ENCODE measurements at regions not wholly inside any gene's neighbourhood (a gene's known extent, or its start where the extent isn't known, plus 50 kb on each side); places are given as distances from the start of the nearest gene placed in this dataset.

DNA sequence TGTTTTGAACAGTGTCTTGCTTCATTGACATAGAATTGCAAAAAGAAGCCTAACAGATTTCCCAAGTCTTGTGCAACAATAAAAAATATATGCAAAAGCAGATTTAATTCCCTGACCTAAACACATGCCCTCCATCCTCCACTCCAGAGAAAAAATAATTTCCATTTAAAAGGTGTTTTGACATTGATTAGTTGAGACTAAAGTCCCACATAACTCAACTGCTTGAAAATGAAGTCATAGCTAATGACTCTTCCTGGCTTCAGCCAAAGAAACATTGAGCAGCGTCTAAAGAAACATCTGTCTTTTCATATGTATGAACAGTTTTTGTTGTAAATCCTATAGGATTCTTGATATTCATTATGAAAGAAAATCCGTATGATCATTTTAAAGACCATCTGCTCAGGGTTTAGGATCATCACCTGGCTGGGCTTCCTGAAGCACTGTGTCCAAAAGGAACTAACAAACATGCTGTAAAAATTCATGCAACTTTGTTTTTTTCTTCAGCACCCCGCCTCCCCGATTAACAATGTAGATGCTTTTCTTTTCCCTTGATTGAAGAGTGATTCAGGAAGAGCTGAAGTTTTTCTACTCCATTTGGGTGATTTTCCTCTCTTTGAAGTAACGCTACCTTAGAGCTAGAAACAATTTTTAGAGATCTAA, 273.4 kb downstream of the HS3ST1 start:
- H3K4me3 ChIP-seq (ENCODE audit: low read depth, low read length), result no peak overlapping the region
- TF ChIP-seq, protein P1, sequence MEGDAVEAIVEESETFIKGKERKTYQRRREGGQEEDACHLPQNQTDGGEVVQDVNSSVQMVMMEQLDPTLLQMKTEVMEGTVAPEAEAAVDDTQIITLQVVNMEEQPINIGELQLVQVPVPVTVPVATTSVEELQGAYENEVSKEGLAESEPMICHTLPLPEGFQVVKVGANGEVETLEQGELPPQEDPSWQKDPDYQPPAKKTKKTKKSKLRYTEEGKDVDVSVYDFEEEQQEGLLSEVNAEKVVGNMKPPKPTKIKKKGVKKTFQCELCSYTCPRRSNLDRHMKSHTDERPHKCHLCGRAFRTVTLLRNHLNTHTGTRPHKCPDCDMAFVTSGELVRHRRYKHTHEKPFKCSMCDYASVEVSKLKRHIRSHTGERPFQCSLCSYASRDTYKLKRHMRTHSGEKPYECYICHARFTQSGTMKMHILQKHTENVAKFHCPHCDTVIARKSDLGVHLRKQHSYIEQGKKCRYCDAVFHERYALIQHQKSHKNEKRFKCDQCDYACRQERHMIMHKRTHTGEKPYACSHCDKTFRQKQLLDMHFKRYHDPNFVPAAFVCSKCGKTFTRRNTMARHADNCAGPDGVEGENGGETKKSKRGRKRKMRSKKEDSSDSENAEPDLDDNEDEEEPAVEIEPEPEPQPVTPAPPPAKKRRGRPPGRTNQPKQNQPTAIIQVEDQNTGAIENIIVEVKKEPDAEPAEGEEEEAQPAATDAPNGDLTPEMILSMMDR (IDR thresholded peaks at IDR 0.05; ENCODE audit: borderline replicate concordance, insufficient read depth, low read depth, low read length), result no peak

DNA sequence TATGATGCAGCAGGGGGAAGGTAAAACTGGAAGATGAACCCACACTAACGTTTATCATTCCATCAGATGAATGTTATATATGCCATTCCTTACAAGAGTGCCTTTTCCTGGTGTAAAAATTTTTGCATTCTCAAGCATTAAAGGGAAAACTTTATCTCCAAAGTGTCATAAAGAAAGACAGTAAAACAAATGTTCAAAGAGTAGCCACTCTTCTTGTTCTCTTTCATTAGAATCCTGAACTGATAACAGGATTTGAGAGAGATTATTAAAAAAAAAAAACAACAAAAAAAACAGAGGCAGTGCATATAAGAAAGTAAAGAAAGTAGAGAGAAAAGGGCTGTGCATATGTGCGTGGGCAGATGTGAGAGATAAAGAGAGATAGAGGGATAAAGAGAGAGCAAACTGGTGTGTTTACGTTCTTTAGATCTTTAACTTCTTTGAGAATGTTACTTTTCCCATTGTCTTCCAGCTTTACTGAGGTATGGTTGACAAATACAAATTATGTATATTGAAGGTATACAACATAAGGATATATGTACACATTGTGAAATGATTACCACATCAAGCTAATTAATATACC, 275.4 kb downstream of the HS3ST1 start:
- no peak overlapping the region for H3K4me3 ChIP-seq (ENCODE audit: low read depth, low read length)
- TF ChIP-seq, protein P1 (IDR thresholded peaks at IDR 0.05; ENCODE audit: borderline replicate concordance, insufficient read depth, low read depth, low read length), result no peak

DNA sequence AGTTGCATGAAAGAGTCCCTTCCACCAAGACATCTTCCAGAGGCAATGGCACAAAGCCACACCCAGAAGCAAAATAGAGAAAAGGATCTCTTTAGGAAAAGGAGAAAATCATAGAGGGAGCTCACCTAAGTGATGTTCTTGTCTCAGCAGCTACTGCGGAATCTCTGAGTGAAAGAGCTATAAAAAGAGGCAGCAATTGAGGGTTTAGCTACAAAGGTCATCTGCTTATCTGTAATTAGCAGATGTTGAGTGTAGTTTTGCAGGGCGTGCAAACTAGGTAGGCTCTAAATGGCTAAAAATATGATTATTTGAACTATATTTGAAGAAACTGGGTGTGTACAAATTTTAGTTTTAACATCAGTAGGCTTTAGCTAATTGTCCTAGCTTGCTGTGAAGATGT, 276.0 kb downstream of the HS3ST1 start:
- TF ChIP-seq, protein P1 (IDR thresholded peaks at IDR 0.05; ENCODE audit: borderline replicate concordance, insufficient read depth, low read depth, low read length), result no peak
- H3K4me3 ChIP-seq (ENCODE audit: low read depth, low read length), result no peak overlapping the region

DNA sequence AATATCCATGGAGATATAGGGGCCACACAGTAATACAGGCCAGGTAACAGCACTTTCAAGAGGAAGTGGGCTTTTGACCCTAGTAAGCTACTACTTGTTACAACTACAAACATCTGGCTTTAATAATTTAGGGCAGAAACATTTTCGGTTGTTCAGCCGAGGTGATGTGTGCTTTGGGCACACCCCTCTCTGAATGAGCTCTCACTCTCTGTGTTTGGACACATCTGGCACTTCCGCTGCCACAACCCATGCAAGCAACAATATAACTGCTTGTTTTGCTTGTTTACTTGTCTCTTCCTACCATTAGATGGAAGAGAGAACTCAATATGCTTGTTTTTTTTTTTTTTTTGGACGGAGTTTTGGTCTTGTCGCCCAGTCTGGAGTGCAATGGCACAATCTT, 277.2 kb downstream of the HS3ST1 start:
- H3K4me3 ChIP-seq (ENCODE audit: low read depth, low read length), result no peak overlapping the region
- TF ChIP-seq, protein P1 (IDR thresholded peaks at IDR 0.05; ENCODE audit: borderline replicate concordance, insufficient read depth, low read depth, low read length), result no peak

DNA sequence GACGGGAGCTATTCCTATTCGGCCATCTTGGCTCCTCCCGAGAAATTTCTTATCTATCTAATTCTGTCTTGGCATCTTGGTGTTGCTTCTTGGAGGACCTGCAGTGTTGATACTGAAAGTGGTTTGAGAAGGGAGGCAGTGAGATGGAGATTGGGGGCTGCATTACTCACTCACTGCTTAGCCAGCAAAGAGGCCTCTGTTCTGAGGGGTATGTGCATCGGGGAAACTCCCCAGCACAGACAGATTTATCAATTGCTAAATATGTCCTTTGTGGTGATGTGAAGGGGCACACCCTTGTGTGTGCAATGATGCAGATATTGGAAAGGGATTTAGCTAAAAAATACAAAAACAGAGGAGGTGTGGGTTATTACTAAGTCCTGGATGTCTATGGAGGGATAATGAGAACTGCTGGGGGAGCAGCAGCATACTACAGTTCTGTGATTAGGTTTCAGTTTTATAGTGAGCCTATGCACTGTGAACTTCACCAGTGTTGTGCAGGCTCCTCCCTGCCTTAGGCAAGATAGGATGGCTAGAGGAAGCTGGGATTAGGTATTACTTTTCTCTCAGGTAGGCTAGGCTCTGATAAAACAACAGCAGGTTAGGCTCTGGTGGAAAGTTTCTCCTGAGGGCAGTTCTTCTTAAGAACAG, 279.0 kb downstream of the HS3ST1 start:
- no peak overlapping the region for H3K4me3 ChIP-seq (ENCODE audit: low read depth, low read length)
- TF ChIP-seq, protein P1 (IDR thresholded peaks at IDR 0.05; ENCODE audit: borderline replicate concordance, insufficient read depth, low read depth, low read length), result no peak

DNA sequence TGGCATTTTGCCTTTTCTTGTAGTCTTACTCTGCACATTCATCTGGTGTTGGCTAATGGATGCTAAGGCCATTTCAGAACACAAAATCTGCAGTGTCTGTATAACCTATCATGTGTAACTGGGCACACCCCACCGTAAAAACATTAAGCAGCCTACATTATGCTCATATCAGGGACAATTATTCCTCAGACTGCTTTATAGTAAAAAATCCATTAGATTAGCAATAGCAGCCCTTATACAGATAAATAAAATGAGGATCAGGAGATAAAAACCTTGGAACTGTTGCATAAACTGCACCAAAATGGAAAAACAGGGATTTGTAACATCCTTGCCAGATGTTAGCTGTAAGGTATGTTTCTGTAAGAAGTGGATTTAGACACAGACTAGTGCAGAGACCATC, 288.8 kb downstream of the HS3ST1 start:
- TF ChIP-seq, protein P1 (IDR thresholded peaks at IDR 0.05; ENCODE audit: borderline replicate concordance, insufficient read depth, low read depth, low read length), result no peak
- no peak overlapping the region for H3K4me3 ChIP-seq (ENCODE audit: low read depth, low read length)

DNA sequence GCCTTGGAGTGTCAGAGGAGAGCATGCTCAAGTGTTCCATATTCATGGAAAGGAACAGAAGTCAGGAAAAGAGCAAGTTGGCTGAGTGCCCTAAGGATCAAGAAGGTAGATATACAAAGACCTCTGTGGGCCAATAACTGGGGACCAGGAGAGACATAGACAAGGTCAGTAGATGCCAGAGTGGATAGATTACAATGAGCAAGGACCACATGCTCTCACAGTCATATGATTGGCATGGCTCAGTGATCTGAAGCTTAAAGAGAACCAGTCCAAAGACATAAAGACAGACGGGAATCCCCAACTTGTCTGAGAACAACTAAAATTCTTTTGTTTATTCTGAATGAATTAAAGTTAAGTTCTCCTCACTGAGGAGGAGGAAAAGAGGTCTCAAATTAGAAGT, 289.7 kb downstream of the HS3ST1 start:
- TF ChIP-seq, protein P1 (IDR thresholded peaks at IDR 0.05; ENCODE audit: borderline replicate concordance, insufficient read depth, low read depth, low read length), result no peak

More for the DNA sequence above, 289.7 kb downstream of the HS3ST1 start:
- H3K4me3 ChIP-seq (ENCODE audit: low read depth, low read length), result no peak overlapping the region

Measured in GM12875 (cell line).